Panc1 (cell line): ENCODE measurements at regions not wholly inside any gene's neighbourhood (a gene's known extent, or its start where the extent isn't known, plus 50 kb on each side); places are given as distances from the start of the nearest gene placed in this dataset.
"Not testable (repeated sequence)": the region's sequence is repeated elsewhere in the genome, so short reads cannot be mapped to it uniquely, and the experiment has no call there.

ENCODE experiments used
- CTCF ChIP-seq: fragments of 450-650 bp; IDR thresholded peaks from 2 replicates; pipeline ENCODE4 v1.5.1; 2017; ENCODE audit warnings: mild to moderate bottlenecking
- POLR2AphosphoS5 ChIP-seq: IDR thresholded peaks from 2 replicates; pipeline ENCODE4 v1.6.1; 2012; ENCODE audit warnings: mild to moderate bottlenecking, low read depth, low read length, moderate library complexity
- REST ChIP-seq, 2 experiments: IDR thresholded peaks; 2 replicates each; pipeline ENCODE4 v1.6.1; 2011 to 2012; ENCODE audit warnings: low read depth in 2 of 2, control low read depth in 1 of 2, low read length in 1 of 2, mild to moderate bottlenecking in 1 of 2, moderate library complexity in 1 of 2; ENCODE audit not compliant: insufficient read depth in 1 of 2
- SIN3A ChIP-seq: IDR thresholded peaks from 2 replicates; pipeline ENCODE4 v1.6.1; 2012; ENCODE audit warnings: low read depth, mild to moderate bottlenecking, low read length, moderate library complexity, borderline replicate concordance; ENCODE audit not compliant: insufficient read depth
- TCF7L2 ChIP-seq: IDR thresholded peaks from 2 replicates; pipeline ENCODE4 v1.6.1; 2011; ENCODE audit warnings: mild to moderate bottlenecking, low read depth, low read length, inconsistent platforms

GRCh38 chr21:5114893-5115645, 5406.3 kb upstream of the TPTE start:
- not testable (repeated sequence) for TF ChIP-seq CTCF; POLR2AphosphoS5; TCF7L2; SIN3A; REST (IDR thresholded peaks at IDR 0.05; ENCODE audit: insufficient read depth in 1 of 2, low read depth in 2 of 2, low read length in 1 of 2)
